Cerebellar cortex (tissue), 1 donor: ENCODE measurements at regions not wholly inside any gene's neighbourhood (a gene's known extent, or its start where the extent isn't known, plus 50 kb on each side); places are given as distances from the start of the nearest gene placed in this dataset.
A peak's percentile ranks its signal among the peaks of the same experiment; 100 is the strongest.
"Not testable (repeated sequence)": the region's sequence is repeated elsewhere in the genome, so short reads cannot be mapped to it uniquely, and the experiment has no call there.

Experiments used
- DNase-seq: peaks from one replicate; pipeline ENCODE4 v3.0.0-alpha.2; 2015; ENCODE audit warnings: low spot score

- not testable (repeated sequence) for DNase-seq
These were observed 104.8 kb upstream of the WIPF3 start for GRCh38 chr7:29701540-29701939.

GRCh38 chr7:29703830-29704229 lies 102.5 kb upstream of the WIPF3 start:
- DNase-seq = not testable (repeated sequence)

GRCh38 chr7:29709002-29709401 lies 97.3 kb upstream of the WIPF3 start:
- not testable (repeated sequence) for DNase-seq

- DNase-seq = not testable (repeated sequence)
These were observed 83.2 kb upstream of the WIPF3 start for GRCh38 chr7:29723127-29723526.

GRCh38 chr7:29723599-29723998 lies 82.7 kb upstream of the WIPF3 start:
- DNase-seq = no peak

GRCh38 chr7:29729534-29730165 lies 76.7 kb upstream of the WIPF3 start:
- not testable (repeated sequence) for DNase-seq

GRCh38 chr7:29734246-29734731 lies 72.0 kb upstream of the WIPF3 start:
- no peak for DNase-seq

GRCh38 chr7:29747645-29748245 lies 58.6 kb upstream of the WIPF3 start:
- DNase-seq = not testable (repeated sequence)

- peak; percentile 59 for DNase-seq
These were observed 57.8 kb upstream of the WIPF3 start for GRCh38 chr7:29748286-29749099.

- DNase-seq = no peak
These were observed 56.5 kb upstream of the WIPF3 start for GRCh38 chr7:29749701-29750321.

GRCh38 chr7:29750373-29750940 lies 55.9 kb upstream of the WIPF3 start:
- DNase-seq = not testable (repeated sequence)

GRCh38 chr7:29751012-29751411 lies 55.3 kb upstream of the WIPF3 start:
- not testable (repeated sequence) for DNase-seq

- no peak for DNase-seq
These were observed 51.3 kb upstream of the WIPF3 start for GRCh38 chr7:29754874-29755490.
